Hematopoietic multipotent progenitor cell (in vitro differentiated cells): ENCODE measurements at regions not wholly inside any gene's neighbourhood (a gene's known extent, or its start where the extent isn't known, plus 50 kb on each side); places are given as distances from the start of the nearest gene placed in this dataset.

ENCODE experiments used
- DNase-seq, 3 donors: peaks; one replicate each; pipeline ENCODE4 v3.0.0-alpha.2; 2011 to 2015; ENCODE audit warnings: low read depth in 2 of 3, low spot score in 2 of 3

DNA sequence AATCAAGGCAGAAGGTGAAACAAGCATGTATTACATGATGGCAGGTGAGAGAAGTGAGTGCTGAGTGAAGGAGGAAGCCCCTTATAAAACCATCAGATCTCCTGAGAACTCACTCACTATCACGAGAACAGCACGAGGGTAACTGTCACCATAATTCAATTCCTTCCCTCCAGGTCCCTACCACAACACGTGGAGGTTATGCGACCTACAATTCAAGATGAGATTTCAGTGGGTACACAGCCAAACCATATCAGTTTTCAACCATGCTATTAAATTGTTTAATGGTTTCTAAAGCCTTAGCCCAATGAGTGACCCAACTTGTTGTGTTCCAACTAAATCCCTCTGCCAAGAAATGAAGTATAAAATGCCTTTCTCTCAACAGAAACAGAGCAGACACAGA lies 519.8 kb downstream of the GBA3 start:
- no peak for DNase-seq

DNA sequence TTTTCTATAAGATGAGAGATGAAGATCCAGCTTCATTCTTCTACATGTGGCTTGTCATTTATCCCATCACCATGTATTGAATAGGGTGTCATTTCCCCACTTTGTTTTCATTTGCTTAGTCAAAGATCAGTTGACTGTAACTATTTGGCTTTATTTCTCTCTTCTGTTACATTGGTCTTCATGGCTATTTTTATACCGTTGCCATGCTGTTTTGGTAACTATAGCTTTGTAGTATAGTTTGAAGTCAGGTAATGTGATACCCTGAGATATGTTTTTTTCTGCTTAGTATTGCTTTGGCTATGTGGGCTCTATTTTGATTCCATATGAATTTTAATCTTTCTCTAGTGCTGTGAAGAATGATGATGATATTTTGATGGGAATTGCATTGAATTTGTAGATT lies 514.3 kb downstream of the GBA3 start:
- no peak for DNase-seq

DNA sequence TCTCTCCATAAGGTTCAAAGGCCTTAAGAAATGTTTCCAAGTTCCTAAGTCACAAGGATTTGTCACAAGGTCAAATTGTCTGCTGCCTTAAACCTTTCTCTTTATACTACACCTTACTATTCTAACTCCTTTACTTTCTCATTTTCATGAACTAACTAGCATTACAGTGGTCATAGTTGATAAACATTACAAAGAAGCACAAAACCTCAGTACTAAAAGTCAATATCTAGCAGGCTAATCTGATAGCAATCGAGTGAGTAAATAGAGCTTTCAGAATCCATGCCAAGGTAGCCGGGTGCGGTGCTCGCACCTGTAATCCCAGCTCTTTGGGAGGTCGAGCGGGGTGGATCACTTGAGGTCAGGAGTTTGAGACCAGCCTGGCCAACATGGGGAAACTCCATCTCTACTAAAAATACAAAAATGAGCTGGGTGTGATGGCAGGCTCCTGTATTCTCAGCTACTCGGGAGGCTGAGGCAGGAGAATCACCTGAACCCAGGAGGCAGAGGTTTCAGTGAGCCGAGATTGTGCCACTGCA lies 510.0 kb downstream of the GBA3 start:
- no peak for DNase-seq

DNA sequence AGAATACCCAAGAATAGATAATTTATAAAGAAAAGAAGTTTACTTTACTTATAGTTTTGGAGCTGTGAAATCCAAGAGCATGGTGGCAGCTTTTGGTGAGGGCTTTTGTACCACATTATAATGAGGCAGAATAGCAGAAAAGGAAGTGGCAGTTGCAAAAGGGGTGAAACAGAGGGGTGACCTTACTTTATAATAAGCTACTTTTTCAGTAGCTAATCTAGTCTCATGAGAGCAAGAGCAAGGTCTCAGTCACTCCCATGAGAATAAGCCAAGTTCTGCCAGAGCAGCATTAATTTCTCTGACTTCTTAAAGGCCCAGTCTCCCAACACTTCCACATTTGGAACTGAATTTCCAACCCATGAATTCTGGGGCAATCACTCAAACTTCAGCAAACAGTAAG lies 502.0 kb downstream of the GBA3 start:
- DNase-seq, result no peak

DNA sequence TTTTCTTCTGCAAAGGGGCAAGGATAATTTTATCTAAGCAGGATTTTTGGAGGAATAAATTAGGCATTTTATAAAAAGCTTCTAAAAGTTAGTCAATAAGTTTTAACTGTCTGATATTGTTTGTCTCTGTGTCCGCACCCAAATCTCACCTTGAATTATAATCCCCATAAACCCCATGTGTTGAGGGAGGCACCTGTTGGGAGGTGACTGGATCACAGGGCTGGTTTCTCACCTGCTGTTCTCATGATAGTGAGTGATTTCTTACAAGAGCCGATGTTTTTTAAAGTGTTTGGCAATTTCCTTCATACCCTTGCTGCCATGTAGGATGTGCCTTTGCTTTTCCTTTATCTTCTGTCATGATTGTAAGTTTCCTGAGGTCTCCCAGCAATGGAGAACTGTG lies 481.4 kb downstream of the GBA3 start:
- DNase-seq, result no peak

DNA sequence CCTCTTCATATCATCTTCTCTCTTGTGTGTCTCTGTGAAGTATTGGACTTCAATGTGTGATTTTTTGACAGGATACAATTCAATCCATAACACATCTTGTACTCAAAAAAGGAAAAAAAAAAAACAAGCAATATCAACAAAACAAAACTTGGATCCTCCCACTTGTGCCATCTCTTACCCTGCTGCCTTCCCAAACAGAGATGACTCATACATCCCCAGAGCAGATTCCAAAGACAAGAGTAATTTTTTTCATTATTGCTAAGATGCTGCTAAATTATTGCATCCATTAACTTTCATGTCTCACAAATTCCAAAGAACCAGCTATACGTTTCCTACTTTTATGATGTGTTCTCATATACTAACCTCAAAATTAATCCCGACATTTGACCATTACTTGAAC lies 479.2 kb downstream of the GBA3 start:
- DNase-seq, result no peak

DNA sequence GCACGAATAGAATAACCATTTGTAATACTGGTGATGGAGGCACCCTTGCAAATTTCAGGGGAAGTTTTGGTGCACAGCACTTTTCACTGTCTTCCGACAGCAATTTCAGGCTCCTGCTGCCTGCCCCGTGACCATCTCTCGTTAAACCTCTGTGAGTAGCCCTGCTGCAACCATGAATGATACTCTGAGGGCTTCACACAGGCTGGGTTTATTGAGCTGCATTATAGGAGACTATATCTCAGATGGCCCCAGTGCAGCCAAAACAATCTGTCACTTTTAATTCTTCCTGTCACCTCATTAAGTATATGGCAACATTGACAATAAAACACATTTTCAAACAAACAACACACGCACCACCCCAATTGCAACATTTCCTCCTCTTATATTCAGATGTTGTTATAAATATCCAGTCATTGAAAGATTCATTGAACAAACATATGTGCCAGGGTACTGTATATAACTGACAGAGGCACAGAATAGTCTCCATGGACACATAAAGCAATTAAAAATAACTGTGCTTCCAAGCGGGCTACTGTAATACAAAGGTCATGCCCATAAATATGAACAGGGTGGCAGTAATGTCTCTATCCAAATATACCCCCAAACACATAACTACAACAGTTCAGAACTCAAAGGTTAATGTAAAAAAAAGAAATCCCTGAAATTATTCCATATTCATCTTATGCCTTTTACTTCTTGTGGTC lies 477.0 kb downstream of the GBA3 start:
- DNase-seq, result no peak

DNA sequence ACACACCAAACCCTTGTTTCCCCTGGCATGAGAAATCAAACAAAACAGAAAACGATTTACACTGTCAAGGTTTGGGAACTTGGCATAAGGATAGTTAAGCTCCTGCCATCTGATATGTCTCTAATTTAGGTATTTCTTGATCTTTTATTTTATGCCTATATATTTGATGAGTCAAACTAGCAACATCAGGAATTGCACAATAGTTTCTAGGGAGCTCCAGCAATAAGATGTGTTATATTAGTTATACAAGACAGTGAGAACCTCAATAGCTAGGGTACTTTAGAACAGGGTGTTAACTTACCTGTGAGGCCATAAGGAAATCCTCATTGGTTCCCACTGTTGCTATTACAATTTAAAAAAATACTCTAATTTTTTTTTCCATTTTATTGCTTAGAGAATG lies 474.2 kb downstream of the GBA3 start:
- DNase-seq, result no peak

DNA sequence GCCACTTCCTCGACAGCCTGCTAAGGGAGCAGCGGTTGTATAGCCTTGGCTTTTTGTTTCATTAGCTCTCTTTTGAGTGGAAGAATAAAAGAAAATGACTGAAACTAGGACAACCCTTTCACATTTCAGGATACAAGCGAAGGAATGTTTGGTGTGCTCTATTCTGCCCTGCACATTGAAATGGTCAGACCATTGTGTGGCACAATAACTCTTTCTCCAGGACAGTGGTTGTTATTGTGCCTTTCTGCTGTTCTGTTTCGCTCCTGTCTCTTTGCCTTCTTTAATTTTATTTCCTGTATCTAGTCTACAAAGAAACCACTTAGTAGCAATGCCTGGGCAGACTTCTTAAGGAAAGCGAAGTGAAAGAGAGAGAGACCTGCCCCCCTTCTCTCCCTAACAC lies 473.7 kb downstream of the GBA3 start:
- no peak for DNase-seq

DNA sequence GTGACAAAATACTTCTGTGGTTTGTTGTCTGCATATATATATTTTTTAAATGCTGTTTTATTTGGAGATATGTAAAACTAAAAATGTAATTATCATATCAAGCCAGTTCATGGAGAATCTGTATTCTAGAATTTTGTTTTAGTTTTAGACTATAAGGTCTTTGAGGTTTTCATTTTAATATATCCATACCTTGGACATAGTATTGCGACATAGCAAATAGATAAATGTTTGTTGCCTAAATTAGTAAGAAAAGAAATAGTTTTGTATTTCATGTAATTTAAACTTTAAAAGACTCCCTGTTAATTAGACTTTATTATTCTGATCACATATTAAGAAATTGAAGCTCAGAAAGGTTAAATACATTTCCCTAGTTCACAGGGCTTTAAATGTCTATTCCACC lies 472.9 kb downstream of the GBA3 start:
- DNase-seq, result no peak

DNA sequence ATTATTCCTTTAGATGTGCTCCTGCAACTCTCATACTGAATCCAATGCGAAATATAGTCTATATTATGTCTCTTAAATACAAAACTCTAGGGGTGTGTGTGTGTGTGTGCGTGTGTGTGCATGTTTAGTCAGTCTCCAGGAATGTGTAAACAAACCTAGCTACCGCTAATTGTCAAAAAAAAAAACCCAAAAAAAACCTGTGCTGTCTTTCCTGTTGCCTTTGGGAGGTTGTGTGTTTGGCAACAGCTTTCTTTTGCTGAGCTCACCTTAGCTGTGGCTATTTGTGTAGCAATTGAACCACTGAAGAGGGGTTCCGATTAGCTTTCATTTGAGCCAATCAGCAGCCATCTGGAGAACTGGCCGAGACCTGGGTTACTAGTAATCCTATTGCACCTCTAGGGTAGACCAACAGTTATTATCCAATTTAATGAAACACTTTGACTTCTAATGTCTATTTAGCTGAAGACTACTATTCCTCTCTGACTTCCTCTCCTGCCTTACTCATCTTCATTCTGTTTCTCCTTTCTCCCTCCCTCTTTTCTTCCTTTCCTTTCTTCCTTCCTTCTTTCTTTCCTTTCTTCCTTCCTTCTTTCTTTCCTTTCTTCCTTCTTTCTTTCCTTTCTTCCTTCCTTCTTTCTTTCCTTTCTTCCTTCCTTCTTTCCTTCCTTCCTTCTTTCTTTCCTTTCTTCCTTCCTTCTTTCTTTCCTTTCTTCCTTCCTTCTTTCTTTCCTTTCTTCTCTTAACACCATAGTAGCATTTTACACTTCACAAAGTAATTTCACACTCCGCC lies 471.1 kb downstream of the GBA3 start:
- DNase-seq, result no peak

DNA sequence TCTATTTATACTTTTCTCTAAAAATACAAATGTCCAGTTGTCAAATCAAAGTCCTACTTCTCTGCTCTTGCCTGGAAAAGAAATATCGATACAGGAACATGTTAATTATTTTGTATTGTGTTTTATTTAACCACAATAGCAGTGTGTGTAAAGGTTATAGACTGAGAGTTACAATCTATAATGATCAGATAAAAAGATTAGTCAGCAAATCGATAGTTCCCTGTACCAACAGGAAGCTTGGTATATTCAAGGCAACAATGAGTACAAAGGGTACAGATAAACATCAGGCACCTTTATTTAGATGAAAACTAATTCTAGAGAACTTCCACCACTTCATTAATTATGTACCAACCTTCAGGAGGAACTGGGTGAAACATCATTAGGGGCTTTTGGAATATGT lies 469.5 kb downstream of the GBA3 start:
- DNase-seq, result no peak

DNA sequence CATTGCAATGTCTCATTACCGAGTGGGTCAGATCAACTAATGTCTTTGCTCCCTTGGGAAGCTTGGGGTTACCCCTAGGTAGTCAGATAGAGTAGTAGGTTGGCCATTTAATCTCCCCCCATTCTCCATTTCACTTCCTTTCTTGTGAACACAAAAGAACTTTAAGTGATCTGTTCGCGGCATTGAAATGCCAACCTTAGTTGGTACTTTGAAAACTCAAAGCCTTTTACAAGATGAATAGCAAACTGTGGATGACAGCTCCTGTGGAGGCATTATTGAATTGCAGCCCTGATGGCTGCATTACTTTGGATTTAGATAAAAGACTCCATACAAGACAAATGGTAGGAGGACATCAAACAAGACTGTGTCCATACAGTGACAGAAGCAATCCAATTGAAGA lies 469.1 kb downstream of the GBA3 start:
- no peak for DNase-seq

DNA sequence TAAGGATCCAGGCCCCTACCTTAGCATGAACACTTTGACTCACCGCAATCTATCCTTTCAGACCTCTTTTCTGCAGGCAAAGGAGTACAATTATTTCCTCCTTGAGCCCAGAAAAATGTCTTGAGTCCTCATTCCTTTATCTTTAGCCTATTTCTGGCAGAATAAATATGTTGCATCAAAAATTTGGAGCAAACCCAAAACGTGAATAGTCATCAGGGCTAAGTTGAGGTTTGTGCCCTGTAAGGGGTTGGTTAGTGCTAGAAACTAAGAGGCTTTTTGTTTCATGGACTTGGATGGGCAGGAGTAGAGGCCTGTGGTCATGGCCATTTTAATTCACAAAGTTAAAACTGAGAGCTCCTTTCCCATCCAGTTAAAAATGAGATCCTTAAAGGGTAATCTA lies 460.3 kb downstream of the GBA3 start:
- no peak for DNase-seq

DNA sequence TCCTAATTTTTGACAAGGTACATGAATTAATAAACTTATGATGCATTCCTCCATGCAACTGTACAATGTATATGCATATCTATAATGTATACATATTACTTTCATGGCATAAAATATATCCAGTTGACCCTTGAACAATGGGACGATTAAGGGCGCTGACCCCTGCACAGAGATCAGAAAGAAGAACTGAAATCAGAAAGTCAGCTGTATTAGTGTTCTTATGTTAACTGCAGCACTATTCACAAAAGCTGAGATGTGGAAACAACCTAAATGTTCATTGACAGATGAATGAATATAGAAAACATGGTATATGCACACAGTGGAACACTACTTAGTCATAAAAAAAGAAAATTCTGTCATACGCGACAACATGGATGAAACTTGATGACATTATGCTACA lies 457.1 kb downstream of the GBA3 start:
- DNase-seq, result no peak

DNA sequence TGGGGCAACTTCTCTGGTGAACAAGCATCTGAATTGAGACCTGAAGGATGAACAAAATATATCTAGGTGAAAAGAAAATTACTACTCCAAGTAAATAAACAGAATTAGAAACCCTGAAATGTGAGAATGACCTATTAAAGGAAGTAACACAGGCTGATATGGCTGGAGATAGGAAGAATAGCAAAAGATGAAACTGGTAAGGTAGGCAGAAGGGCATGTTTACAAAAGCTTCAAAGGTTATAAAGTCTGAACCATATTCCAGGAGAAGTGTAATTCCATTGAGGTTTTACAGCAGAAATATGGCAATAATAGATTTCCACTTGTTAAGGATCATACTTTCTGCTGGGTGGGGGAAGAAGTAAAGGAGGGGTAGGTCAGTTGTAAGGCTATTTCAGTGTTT lies 452.0 kb downstream of the GBA3 start:
- DNase-seq, result no peak

DNA sequence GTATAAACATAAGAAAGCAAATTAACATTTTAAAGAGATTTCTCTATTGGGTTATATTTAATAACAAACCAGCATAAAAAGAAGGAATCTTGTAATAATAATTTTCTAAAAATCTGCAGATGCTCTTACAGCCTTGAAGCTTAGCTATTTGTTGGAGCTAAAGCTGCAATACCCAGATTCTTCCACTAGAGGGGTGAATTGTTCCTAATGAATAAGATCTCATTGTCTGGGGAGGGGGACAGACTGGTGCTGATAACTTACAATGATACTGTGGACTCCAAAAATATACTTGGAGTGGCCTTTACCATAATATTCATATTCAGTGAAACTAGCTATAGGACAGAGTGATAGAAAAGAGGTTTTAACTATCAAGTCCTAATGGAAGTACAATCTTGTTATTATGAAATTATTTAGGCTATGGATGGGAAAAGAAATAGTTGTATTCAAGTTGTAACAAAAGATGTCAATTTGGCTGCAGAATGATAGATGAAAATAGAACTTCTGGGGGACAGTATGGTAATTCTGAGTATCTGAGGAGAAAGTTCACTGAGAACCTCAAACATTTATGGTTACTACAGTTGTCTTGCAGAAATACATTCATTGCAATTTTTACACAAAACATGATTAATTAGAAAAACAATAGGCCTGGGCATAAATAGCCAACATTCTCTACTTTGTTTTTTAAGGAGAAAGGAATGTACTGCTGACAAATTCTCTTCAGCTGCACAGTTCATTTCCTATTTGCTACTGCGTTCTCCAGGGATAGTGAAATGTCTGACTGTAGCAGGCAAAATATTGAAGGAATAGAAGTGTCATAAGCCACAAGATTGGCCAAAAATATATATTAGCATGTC lies 443.3 kb downstream of the GBA3 start:
- DNase-seq, result peak in 2 of 3 donors; percentile 29 to 53

DNA sequence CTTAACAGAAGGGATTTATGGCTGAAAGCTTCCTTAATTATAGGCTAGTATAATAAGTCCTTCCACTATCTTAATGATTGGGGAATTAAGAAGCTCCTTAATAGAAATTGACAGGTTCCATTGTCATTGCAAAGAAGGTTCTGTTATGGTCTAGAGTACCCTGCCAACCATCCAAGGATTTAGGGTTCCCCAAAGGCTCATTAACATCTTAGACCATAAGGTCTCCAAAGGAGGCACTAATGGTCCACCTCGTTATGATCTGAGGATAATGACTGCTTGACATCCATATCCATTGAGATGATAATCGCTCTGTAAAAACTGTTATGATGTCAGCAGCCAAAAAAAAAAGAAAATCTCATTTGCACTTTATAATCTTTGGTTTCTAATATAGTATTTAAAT lies 441.6 kb downstream of the GBA3 start:
- no peak for DNase-seq

DNA sequence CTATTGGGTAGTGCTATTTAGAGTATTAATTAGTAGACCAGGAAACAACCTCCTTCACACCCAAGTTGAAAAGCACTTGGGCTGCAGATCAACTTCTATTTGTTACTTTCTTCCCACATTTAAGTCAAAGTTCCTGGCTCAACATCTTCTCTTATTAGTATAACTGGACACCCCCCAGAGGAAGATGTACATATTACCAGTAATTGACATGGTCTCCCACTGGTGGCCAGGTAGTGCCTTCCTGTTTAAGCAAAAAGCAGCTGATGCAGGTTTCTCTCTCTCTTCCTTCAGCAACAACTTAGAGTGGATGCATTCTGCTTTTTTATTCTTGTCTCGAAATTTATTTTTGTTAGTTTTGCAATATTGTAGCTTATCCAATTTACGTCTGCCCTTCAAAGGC lies 438.1 kb downstream of the GBA3 start:
- no peak for DNase-seq

DNA sequence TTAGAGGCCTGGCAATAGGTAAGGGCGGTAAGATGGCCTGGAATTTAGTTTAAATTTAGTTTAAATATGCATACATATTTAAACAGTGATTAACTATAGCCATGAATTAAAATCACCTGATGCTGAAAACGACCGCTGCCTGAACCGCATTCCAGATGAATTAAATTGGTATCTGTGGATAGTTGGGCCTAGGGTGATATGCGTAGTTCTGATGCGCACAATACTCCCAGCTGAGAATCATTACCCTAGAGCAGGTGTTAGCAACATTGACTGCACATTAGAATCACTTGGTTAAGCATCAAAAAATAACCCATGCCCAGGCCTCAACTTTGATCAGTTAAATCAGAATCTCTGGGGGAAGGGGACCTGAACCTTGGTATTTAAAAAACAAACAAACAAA lies 432.4 kb downstream of the GBA3 start:
- no peak for DNase-seq

DNA sequence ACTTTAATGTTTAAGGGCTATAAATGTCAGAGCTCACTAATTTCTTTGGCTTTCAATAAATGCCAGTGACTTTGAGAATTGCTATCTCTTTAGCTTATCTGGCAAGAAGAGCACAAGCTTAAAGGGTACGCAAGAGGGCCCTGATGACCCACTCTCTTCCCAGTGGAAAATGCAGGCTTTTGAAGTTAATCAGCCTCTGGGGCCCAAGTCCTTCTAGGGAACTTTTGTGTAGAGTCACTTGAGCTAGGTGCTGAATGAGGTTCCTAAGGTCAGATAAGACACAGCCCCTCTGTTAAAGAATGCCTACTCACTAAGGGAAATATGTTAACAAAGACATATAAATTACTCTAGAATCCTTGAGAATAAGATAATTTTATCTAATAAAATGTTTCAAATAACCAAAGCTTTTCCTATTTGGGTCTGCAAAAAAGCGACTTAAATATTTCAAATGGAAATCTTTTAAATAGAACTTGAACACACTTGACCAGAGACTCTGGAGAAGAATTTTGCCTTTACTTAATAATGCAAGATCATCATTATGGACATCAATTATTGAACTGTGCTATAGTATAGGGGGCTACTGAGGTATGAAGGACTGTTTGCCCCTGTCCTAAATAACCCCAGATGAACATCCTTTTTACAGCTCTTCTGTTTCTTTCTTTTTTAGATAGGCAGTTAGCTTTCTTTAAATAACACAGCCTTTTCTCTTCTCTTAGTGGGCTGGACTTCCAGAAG lies 430.1 kb downstream of the GBA3 start:
- no peak for DNase-seq
